Activated CD4-positive, CD25-positive, alpha-beta regulatory T cell (primary cell): ENCODE measurements at regions not wholly inside any gene's neighbourhood (a gene's known extent, or its start where the extent isn't known, plus 50 kb on each side); places are given as distances from the start of the nearest gene placed in this dataset.
"Not testable (repeated sequence)": the region's sequence is repeated elsewhere in the genome, so short reads cannot be mapped to it uniquely, and the experiment has no call there.

ENCODE experiments used
- DNase-seq, 4 experiments: peaks; one replicate each; lab custom pipeline; 2025; lab: John Stamatoyannopoulos, UW

GRCh38 chr9:85208666-85209065 lies 533.1 kb downstream of the AGTPBP1 start:
- DNase-seq, result no peak

DNA sequence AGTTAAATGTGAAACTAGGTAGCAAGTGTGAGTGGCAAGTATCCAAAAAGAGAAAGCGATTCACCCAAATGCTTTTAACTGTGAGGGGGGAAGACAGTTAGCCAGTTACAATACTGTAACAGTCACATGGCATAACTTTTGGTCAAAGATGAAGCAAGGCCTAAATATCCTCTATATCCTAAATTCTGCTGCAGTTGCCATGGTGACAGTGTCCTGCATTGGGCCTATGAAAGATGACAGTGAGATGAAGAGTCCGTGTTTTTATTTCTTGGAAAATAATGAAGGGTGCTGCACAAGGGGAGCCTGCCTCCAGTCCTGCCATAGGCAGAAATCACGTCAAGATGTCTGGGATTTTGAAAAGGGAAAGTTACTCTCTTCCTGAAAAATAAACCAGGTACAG lies 534.6 kb downstream of the NTRK2 start:
- DNase-seq, result no peak

GRCh38 chr9:85202596-85202995 lies 533.1 kb downstream of the NTRK2 start:
- no peak for DNase-seq

GRCh38 chr9:85200726-85201404 lies 531.3 kb downstream of the NTRK2 start:
- no peak for DNase-seq

GRCh38 chr9:85199866-85200495 lies 530.5 kb downstream of the NTRK2 start:
- no peak for DNase-seq

DNA sequence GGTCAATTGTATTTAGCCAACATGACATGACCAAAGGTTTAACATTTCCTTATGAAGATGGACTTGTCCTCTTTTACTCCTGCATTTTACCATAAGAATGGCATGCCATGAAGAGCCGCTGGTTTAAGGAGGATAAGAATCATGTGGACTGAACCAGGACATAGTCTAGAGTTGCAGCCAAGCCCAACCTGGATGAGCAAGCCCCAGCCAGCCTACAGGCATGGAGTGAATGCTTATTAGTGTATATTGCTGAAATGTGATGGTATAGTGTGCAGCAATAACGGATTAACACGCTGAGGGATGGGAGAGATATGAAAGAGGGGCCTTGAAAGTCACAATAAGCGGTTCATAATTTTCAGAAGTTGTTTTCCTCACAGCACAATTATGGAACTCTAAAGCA lies 523.2 kb downstream of the NTRK2 start:
- DNase-seq, result no peak

- no peak for DNase-seq
Observed at GRCh38 chr9:85186218-85186585, 516.7 kb downstream of the NTRK2 start.

DNA sequence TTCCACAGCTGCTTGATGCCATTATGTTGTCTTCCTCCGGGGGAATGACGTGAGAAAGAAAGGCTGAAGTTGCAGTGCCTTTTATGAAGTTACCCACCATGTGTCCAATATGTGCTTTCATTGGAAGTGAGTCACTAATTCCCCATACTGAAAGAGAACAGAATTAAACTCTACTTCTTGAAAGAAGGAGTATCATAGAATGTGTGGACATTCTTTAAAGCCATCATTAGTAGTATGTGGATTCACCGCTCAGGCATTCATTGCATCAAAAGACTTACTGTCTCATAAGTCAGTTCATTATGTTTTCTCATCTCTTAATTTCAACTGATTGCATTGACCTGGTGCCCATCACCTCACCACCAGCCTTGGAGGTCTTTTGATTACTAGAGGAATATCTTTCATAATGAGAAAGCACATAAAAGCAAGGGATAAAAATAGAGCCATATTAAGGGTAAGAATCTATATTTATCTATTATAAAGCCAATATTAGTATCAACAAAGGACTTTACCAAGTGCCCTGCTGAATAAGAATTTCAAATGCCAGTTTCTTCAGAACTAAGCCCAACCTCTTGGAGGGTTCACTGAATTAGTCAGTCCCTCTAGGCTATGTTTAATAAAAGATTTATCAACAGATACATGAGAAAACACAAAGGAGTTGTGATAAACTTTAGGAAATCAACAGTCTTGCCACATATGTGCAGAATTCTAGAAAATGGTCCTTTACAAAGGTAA lies 516.1 kb downstream of the NTRK2 start:
- DNase-seq, result no peak

- DNase-seq, result no peak
Observed at GRCh38 chr9:85182383-85182782, 512.9 kb downstream of the NTRK2 start.

- DNase-seq, result no peak
Observed at GRCh38 chr9:85178474-85178873, 508.9 kb downstream of the NTRK2 start.

DNA sequence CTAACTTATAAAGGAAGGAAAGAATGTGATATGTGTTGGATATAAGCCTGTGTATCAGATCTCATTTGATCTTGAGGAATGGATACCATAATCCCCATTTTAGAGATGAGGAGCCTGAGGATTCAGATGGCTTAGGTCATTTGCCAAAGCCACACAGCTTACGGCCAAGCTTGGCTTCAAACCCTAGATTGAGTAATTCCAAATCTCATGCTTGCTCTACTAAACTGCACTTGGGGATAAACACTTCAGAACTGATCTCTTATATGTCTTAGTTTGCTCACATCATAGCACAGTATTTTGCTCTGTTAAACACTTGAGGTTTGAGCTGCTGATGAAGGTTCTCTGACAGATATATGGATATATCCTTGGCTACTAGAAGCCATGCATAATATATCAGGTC lies 504.4 kb downstream of the NTRK2 start:
- no peak for DNase-seq

- DNase-seq, result no peak
Observed at GRCh38 chr9:85172001-85172978, 502.8 kb downstream of the NTRK2 start.

- DNase-seq, result no peak
Observed at GRCh38 chr9:85171163-85171562, 501.6 kb downstream of the NTRK2 start.

GRCh38 chr9:85168412-85168811 lies 498.9 kb downstream of the NTRK2 start:
- DNase-seq, result no peak

GRCh38 chr9:85167146-85167545 lies 497.6 kb downstream of the NTRK2 start:
- DNase-seq, result no peak

DNA sequence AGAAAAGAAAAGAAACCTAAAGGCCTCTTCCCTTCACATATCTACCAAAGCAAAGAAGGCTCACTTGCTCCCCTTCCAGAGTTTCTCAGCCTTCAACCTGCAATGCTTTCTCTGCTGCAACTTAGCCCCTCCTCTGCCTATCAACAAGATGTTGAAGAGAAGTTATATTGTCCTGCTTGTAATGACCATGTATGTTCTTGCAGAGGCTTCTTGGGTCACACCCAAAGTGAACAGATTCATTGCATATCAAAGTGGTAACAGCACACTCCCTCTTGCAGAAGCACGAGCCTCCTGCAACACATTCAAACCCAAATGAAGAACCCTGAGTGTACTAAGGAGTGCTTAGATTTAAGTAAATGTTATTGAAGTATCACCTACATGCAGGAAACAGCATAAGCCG lies 494.3 kb downstream of the NTRK2 start:
- no peak for DNase-seq

- no peak for DNase-seq
Observed at GRCh38 chr9:85163415-85163814, 493.9 kb downstream of the NTRK2 start.

GRCh38 chr9:85162822-85163221 lies 493.3 kb downstream of the NTRK2 start:
- DNase-seq, result no peak

DNA sequence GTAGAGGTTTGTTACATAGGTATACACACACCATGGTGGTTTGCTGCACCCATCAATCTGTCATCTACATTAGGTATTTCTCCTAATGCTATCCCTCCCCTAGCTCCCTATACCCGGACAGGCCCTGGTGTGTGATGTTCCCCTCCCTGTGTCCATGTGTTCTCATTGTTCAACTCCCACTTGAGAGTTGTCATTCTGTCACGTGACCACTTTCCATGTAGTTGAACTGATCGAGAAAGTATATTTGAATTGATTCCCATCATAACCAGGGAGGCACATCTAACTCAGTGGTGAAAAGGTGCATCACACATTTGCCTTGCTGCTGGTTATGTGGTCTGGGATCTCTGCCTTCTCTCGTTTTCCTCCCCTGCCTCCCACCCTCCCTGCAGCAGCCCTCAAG lies 491.4 kb downstream of the NTRK2 start:
- DNase-seq, result not testable (repeated sequence)

DNA sequence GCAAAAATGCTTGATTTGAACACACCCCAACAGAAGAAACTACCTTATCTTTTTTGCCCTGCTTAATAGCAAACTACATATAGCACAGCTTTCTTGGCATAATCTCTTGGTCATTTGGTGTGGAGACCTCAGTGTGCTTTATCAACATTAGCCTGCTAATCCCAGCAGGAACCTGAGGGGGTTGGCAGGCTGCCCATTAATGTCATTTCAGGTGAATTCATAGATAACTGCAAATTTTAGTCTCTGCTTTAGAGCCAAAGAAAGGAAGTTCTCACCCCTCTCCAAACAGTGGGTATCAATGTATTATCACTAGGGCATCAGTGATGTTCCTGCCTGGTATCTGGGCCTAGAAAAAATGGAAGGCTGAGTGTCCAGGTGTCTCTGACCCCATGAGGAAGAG lies 489.0 kb downstream of the NTRK2 start:
- no peak for DNase-seq

DNA sequence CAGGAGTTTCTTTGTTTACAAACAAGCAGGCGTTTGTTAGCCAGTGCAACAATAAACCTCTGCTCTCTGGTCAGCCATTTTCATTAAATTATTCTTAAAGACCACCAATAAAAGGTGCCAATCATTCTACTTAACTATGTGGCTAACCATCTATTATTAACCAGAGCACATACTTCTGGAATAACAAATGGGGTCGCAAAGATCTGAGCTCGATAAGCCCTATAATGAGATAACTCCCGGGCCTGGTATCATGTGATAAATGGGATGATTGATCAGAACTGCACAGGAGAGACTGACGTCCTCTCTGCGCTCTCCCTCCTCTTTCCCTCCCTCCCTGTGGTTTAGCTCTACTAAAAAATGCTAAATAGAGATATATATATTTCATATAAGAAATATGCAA lies 488.2 kb downstream of the NTRK2 start:
- no peak for DNase-seq

DNA sequence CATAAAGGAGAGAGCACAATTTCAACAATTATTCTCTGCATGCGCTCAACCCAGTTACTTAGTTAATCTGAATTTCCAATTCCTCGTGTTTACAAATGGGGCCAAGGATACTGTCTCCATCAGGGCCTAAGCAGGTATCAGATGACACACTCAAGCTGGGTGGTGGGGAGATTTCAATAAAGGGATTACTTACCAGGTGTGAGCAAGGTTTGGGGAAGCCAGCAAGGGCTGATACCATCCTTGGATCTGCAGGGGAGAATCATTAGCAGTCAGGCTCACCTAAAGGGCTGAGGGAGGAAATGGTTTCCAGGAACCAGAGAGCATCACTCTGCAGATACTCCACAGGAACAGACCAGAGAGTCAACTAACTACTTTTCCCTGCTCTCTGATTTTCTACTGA lies 487.1 kb downstream of the NTRK2 start:
- DNase-seq, result no peak
